ENCODE measurements at regions not wholly inside any gene's neighbourhood (a gene's known extent, or its start where the extent isn't known, plus 50 kb on each side); places are given as distances from the start of the nearest gene placed in this dataset.

DNA sequence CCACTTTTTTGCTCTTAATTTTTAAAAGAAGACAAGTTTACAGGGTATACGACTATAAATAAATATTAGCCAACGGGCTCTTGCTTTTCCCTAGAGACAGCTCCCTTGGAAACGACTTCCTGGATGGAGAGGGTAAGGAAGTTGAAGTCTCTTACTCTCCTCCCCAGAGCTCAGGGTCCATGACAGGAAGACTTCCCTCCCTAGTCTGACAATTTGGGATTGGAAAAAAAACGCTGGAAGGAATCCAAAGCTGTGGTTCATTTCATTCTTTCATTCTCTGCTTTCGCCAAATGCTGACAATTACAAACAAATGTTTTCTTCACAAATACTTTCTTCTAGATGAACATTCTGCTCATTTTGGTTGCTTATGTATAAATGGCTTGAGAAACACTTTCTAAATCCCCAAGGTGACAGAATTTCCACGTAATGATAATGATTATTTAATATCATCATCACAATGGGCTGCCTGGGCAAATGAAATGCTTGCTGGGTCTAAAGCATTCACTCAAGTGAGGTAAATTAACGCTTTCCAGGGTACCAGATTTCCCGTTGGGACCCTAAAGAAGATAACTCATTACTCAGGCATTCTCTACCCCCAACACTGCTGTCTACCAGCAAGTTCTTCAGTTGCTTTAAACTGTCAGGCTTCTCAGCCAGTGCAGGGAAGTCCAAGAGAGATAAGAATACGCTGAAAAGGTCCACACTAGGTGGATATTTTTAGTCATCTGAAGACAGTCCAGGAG lies 139.8 kb upstream of the SLC30A5 start:
- H3K27ac ChIP-seq (ENCODE audit: low read depth in 1 of 2, low read length in 2 of 2), result no peak overlapping the region
- H3K4me3 Mint-ChIP-seq, result no peak overlapping the region
- no peaks in the 10 kb centered on the region for H3K27me3 ChIP-seq (ENCODE audit: control insufficient read depth in 2 of 2, insufficient read depth in 2 of 2, low read length in 2 of 2)
- H3K4me3 ChIP-seq (replicated peaks in 1 of 3; ENCODE audit: low read depth in 2 of 3, low read length in 3 of 3), result no peak overlapping the region
- TF ChIP-seq, protein P1, sequence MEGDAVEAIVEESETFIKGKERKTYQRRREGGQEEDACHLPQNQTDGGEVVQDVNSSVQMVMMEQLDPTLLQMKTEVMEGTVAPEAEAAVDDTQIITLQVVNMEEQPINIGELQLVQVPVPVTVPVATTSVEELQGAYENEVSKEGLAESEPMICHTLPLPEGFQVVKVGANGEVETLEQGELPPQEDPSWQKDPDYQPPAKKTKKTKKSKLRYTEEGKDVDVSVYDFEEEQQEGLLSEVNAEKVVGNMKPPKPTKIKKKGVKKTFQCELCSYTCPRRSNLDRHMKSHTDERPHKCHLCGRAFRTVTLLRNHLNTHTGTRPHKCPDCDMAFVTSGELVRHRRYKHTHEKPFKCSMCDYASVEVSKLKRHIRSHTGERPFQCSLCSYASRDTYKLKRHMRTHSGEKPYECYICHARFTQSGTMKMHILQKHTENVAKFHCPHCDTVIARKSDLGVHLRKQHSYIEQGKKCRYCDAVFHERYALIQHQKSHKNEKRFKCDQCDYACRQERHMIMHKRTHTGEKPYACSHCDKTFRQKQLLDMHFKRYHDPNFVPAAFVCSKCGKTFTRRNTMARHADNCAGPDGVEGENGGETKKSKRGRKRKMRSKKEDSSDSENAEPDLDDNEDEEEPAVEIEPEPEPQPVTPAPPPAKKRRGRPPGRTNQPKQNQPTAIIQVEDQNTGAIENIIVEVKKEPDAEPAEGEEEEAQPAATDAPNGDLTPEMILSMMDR (IDR thresholded peaks at IDR 0.05), result no peak
- H3K36me3 ChIP-seq (replicated peaks in 1 of 2; ENCODE audit: control insufficient read depth in 1 of 2, insufficient read depth in 2 of 2, low read length in 2 of 2), result no peaks in the 10 kb centered on the region
- H2AFZ ChIP-seq (ENCODE audit: insufficient read depth, low read depth, low read length, poor library complexity, severe bottlenecking), result no peak overlapping the region
- H3K4me1 ChIP-seq (ENCODE audit: control insufficient read depth in 1 of 2, insufficient read depth in 2 of 2, low read length in 2 of 2), result no peaks in the 10 kb centered on the region
- DNase-seq, result no peak
- WGBS (ENCODE audit: insufficient coverage), result 94% methylated on average over 2 of the region's 9 CpGs
- peaks cover 4 to 6% (median 5%) of the 10 kb centered on the region in 3 donors for H3K27me3 Mint-ChIP-seq (ENCODE audit: low read depth in 3 of 3)
- no peaks in the 10 kb centered on the region for H3K36me3 Mint-ChIP-seq
- H3K9me3 Mint-ChIP-seq, result peaks cover 0 to 4% (median 0%) of the 10 kb centered on the region in 7 donors
- H3K9me3 ChIP-seq (replicated peaks in 1 of 2; ENCODE audit: control insufficient read depth in 1 of 2, insufficient read depth in 1 of 2, low read length in 2 of 2), result no peaks in the 10 kb centered on the region
- no peaks in the 10 kb centered on the region for H3K4me1 Mint-ChIP-seq
- no peaks in the 10 kb centered on the region for H4K20me1 ChIP-seq (ENCODE audit: insufficient read depth, low read length)
- H3K9ac ChIP-seq (ENCODE audit: insufficient read depth, low read length, poor library complexity, severe bottlenecking), result no peak overlapping the region
- no peaks in the 10 kb centered on the region for H3K79me2 ChIP-seq (ENCODE audit: insufficient read depth, low read length)
- H3K4me2 ChIP-seq (replicated peaks; ENCODE audit: extremely low read depth, low read length, poor library complexity, severe bottlenecking), result no peak overlapping the region
- H3K27ac Mint-ChIP-seq, result no peak overlapping the region
- intact Hi-C loops (cut with micrococcal nuclease), result no loop called here

DNA sequence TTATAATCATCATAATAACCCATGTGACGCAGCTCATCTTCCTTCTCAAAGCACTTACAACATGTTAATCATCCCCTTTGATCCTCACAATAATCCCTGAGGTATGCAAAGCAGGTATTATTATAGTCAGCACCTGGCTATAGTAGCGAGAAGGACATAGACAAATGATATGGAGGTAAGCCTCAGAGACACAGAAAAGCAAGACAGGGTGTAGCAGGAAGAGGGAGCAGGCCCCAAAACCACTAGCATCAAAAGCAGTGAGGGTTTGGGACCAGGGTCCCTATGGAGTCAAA lies 139.2 kb upstream of the SLC30A5 start:
- Histone ChIP-seq H3K27me3 (ENCODE audit: control insufficient read depth in 2 of 2, insufficient read depth in 2 of 2, low read length in 2 of 2) (no peaks in the 10 kb centered on the region), H3K36me3 (replicated peaks in 1 of 2; ENCODE audit: control insufficient read depth in 1 of 2, insufficient read depth in 2 of 2, low read length in 2 of 2) (no peaks in the 10 kb centered on the region), H3K4me3 (replicated peaks in 1 of 3; ENCODE audit: low read depth in 2 of 3, low read length in 3 of 3) (no peak overlapping the region), H3K27ac (ENCODE audit: low read depth in 1 of 2, low read length in 2 of 2) (no peak overlapping the region), H3K9ac (ENCODE audit: insufficient read depth, low read length, poor library complexity, severe bottlenecking) (no peak overlapping the region), H3K4me2 (replicated peaks; ENCODE audit: extremely low read depth, low read length, poor library complexity, severe bottlenecking) (no peak overlapping the region), H3K4me1 (ENCODE audit: control insufficient read depth in 1 of 2, insufficient read depth in 2 of 2, low read length in 2 of 2) (no peaks in the 10 kb centered on the region), H2AFZ (ENCODE audit: insufficient read depth, low read depth, low read length, poor library complexity, severe bottlenecking) (no peak overlapping the region), H4K20me1 (ENCODE audit: insufficient read depth, low read length) (no peaks in the 10 kb centered on the region), H3K79me2 (ENCODE audit: insufficient read depth, low read length) (no peaks in the 10 kb centered on the region), H3K9me3 (replicated peaks in 1 of 2; ENCODE audit: control insufficient read depth in 1 of 2, insufficient read depth in 1 of 2, low read length in 2 of 2) (no peaks in the 10 kb centered on the region)
- H3K4me1 Mint-ChIP-seq, result no peaks in the 10 kb centered on the region
- no peak for DNase-seq
- no peaks in the 10 kb centered on the region for H3K36me3 Mint-ChIP-seq
- no peak overlapping the region for H3K27ac Mint-ChIP-seq
- TF ChIP-seq, protein P1 (IDR thresholded peaks at IDR 0.05), result no peak
- 100% methylated on average over 1 of the region's 2 CpGs for WGBS (ENCODE audit: insufficient coverage)
- intact Hi-C loops (cut with micrococcal nuclease), result no loop called here
- peaks cover 0 to 5% (median 2%) of the 10 kb centered on the region in 3 donors for H3K27me3 Mint-ChIP-seq (ENCODE audit: low read depth in 3 of 3)
- peaks cover 0 to 4% (median 0%) of the 10 kb centered on the region in 7 donors for H3K9me3 Mint-ChIP-seq
- H3K4me3 Mint-ChIP-seq, result no peak overlapping the region

All from CD14-positive monocyte (primary cell).